GM23248 (cell line): ENCODE measurements at regions not wholly inside any gene's neighbourhood (a gene's known extent, or its start where the extent isn't known, plus 50 kb on each side); places are given as distances from the start of the nearest gene placed in this dataset.

Experiments used
- EZH2 ChIP-seq: fragments of 200-600 bp; sonication (generic); IDR thresholded peaks from 2 replicates; pipeline ENCODE4 v1.6.1; 2018; ENCODE audit warnings: antibody characterized with exemption, mild to moderate bottlenecking; ENCODE audit not compliant: insufficient read depth, poor library complexity, severe bottlenecking
- EZH2phosphoT487 ChIP-seq: fragments of 200-600 bp; sonication (generic); IDR thresholded peaks from 2 replicates; pipeline ENCODE4 v1.6.1; 2018; ENCODE audit warnings: antibody characterized with exemption, moderate library complexity, mild to moderate bottlenecking, low read depth; ENCODE audit not compliant: insufficient read depth

- TF ChIP-seq EZH2 (no peak), EZH2phosphoT487 (no peak)
These were observed 215.0 kb downstream of the NXPE2 start for GRCh38 chr11:114893329-114893728.
